ENCODE measurements at regions not wholly inside any gene's neighbourhood (a gene's known extent, or its start where the extent isn't known, plus 50 kb on each side); places are given as distances from the start of the nearest gene placed in this dataset.
"Not testable (repeated sequence)": the region's sequence is repeated elsewhere in the genome, so short reads cannot be mapped to it uniquely, and the experiment has no call there.

GRCh38 chrX:51001733-51002632, 91.4 kb downstream of the BMP15 start:
- not testable (repeated sequence) for TF ChIP-seq EHMT2 (IDR thresholded peaks at IDR 0.05); ILK (tag; IDR thresholded peaks at IDR 0.05; ENCODE audit: borderline replicate concordance, low read depth); USF1 (CRISPR knock-in tag; IDR thresholded peaks at IDR 0.05); CLOCK (CRISPR knock-in tag; IDR thresholded peaks at IDR 0.05; ENCODE audit: borderline replicate concordance); SIRT6 (IDR thresholded peaks at IDR 0.05; ENCODE audit: low read depth, low read length); E2F5 (CRISPR knock-in tag; IDR thresholded peaks at IDR 0.05); STAT6 (CRISPR knock-in tag; IDR thresholded peaks at IDR 0.05); PYGO2 (tag; IDR thresholded peaks at IDR 0.05); ZNF778 (CRISPR knock-in tag; IDR thresholded peaks at IDR 0.05); TFAP4 (CRISPR knock-in tag; IDR thresholded peaks at IDR 0.05; ENCODE audit: borderline replicate concordance); GATA2 (CRISPR knock-in tag; IDR thresholded peaks at IDR 0.05)
